Retinal pigment epithelial cell (primary cell): ENCODE measurements at regions not wholly inside any gene's neighbourhood (a gene's known extent, or its start where the extent isn't known, plus 50 kb on each side); places are given as distances from the start of the nearest gene placed in this dataset.
A peak's percentile ranks its signal among the peaks of the same experiment; 100 is the strongest.

Experiments
- DNase-seq: peaks from one replicate; pipeline ENCODE4 v3.0.0-alpha.2; 2010; ENCODE audit warnings: low read depth
- H3K4me3 ChIP-seq: 2 replicates; pipeline ENCODE4 v1.5.1; 2011; ENCODE audit warnings: mild to moderate bottlenecking, low read length, control low read depth, moderate library complexity
- CTCF ChIP-seq: conservative IDR thresholded peaks from 2 replicates; pipeline ENCODE4 v1.5.1; 2011; ENCODE audit warnings: low read depth, low read length, control low read depth, inconsistent platforms

GRCh38 chr13:63632321-63632720, 2216.7 kb upstream of the PCDH20 start:
- TF ChIP-seq CTCF = no peak
- no peak overlapping the region for H3K4me3 ChIP-seq
- DNase-seq = peak; percentile 69

DNA sequence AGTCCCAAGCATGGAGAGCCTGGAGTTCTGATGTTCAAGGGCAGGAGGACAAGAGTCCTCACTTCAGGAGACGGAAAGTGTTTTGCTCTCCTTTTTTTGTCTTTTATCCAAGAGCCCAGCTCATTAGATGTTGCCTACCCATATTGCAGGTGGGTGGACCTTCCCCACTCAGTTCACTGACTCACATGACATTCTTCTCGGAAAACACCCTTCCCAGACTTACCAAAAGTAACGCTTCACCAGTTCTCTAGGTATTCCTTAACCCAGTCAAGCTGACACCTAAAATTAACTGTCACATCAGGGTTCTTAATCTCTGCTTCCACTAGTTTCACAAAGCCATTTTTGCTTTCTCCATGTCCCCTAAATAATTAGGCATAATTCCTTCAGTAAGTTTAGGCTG, 2215.4 kb upstream of the PCDH20 start:
- no peak overlapping the region for H3K4me3 ChIP-seq
- no peak for DNase-seq
- TF ChIP-seq CTCF = no peak

GRCh38 chr13:63629591-63629990, 2213.9 kb upstream of the PCDH20 start:
- no peak overlapping the region for H3K4me3 ChIP-seq
- DNase-seq = no peak
- TF ChIP-seq CTCF = no peak

GRCh38 chr13:63628310-63628709, 2212.7 kb upstream of the PCDH20 start:
- no peak for DNase-seq
- TF ChIP-seq CTCF = no peak

GRCh38 chr13:63625869-63626268, 2210.2 kb upstream of the PCDH20 start:
- no peak for TF ChIP-seq CTCF
- H3K4me3 ChIP-seq = no peak overlapping the region

More at GRCh38 chr13:63628310-63628709, 2212.7 kb upstream of the PCDH20 start:
- no peak overlapping the region for H3K4me3 ChIP-seq

DNA sequence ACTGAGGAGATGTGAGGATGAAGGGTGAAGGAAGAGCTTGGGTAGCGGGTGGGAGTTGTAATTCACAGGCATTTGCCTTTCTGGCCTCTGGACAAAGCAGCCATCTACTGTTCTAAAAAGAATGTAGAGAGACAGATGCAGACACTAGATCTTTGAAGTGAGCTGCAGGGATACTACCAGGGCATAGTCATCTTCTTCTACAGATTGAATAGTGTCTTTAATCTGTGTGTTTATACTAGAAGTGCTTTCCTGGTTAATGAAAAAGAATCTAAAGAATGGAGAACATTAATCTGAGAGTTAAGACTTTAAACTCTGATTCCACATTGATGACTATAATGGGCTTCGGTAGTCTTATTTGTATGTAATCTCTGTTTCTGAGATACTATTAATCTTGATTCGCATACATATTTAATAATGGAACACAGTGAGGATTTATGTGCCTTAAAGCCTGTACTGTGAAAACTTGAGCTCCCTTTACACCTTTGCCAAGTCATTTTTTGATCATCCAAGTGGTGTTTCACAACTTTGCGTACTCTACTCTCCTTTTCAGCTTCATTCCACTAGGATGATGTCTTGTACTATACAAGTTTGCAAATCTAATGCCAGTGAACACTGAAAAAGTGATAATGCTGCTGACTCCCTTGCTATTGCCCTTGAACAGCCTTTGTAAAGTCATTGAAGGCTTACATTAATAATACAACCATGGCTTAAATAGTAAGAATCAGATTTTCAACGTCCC, 2199.4 kb upstream of the PCDH20 start:
- no peak for TF ChIP-seq CTCF
- no peak overlapping the region for H3K4me3 ChIP-seq
- DNase-seq = no peak

More at GRCh38 chr13:63625869-63626268, 2210.2 kb upstream of the PCDH20 start:
- DNase-seq = no peak

- no peak for TF ChIP-seq CTCF
- no peak overlapping the region for H3K4me3 ChIP-seq
- DNase-seq = no peak
Observed at GRCh38 chr13:63607153-63607552, 2191.5 kb upstream of the PCDH20 start.
